Epidermal melanocyte (primary cell): ENCODE measurements at regions not wholly inside any gene's neighbourhood (a gene's known extent, or its start where the extent isn't known, plus 50 kb on each side); places are given as distances from the start of the nearest gene placed in this dataset.

ENCODE experiments used
- DNase-seq: peaks from one replicate; pipeline ENCODE4 v3.0.0; 2011; ENCODE audit warnings: low spot score; ENCODE audit not compliant: insufficient read length

DNA sequence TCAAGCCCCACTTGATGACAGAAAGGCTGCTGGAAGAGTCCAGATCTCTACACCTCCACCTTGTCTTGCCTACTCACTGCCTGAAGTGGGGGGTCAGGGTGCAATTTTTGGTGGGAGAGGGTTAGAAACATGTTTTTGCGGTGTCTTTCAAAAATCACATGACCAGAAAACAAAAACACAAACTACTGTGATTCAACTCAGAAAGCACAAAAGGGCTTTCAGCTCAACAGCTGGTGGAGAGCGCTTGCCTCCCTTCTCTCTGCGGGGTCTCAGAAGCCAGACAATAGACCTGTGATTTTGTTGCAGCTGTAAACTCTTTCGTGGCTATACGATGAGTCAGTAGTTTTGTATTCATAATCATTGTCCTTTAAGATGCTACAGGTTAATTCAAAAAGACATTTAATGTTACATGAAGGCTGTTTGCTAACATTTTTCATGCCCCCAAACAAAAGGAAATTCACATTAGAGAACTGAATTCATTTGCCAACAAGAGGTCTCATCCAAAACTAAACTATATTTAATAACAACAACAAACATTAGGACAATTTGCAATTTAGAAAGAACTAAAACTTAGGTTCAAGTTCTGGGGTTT, 172.6 kb upstream of the RAI14 start:
- DNase-seq = no peak

DNA sequence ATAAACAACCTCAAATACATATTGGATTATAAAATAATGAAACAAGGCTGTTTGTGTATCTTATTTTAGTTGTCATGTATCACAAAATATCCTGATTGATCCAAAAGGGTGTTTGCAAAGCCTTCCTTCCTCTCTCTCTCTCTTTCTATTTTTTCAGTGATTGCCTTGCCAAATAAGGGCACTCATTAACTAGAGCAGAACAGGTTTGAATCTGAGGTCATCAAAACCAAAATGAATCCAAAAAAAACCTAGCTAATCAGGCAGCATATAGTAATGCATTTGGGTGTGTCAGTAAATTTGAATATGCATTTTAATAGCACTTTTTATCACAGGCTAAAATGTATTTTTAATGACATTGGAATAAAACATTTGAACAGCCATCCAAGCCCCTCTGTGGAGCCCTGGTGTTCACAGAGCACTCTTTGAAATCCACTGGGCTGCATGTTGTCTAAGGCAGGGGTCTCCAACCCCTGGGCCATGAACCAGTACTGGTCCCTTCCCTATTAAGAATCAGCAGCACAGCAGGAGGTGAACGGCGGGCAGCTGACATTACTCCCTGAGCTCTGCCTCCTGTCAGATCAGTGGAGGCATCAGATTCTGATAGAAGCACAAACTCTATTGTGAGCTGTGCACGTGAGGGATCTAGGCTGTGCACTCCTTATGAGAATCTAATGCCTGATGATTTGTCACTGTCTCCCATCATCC, 171.8 kb upstream of the RAI14 start:
- DNase-seq = no peak

DNA sequence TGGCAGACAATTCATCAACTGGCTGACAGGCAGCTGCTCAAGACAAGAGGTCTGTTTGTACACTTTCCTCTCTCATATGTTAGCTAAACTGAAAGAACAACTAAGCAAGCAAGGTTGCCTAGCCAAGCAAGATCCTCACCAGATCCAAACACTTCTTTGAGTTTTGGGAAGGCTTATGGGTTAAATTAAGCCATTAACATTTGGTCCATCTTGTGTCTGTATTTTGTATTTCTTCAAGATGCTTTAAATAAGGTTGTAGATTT, 170.4 kb upstream of the RAI14 start:
- no peak for DNase-seq

DNA sequence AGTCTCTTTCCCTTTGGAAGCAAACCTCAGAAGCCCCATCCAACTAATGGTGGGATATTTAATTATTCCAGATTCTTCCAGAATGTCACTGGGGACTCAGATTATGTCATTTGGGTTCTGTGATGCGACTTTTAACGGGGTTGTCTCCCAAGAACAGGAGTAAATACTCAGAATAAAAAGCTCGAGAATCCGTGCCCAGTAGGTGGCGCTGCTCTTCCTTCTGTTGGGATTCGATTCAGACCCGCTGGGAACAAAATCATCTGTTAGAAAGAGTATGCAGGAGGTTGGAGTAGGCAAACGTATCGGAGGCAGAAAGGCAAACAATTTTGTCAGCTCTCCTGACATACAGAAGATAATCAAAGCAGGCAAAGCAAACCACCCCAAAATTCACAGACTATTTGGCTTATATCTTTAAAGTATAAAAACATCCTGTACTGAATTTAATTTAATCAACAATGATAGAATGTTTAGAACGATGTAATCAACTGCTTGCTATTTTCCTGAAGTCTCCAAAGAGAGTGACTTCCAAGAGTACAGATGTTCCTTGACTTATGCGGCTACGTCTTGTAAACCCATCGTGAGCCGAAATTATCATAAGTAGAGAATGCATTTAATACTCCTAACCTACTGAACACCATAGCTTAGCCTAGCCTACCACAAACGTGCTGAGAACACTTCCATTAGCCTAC, 169.8 kb upstream of the RAI14 start:
- DNase-seq = peak; percentile 92

DNA sequence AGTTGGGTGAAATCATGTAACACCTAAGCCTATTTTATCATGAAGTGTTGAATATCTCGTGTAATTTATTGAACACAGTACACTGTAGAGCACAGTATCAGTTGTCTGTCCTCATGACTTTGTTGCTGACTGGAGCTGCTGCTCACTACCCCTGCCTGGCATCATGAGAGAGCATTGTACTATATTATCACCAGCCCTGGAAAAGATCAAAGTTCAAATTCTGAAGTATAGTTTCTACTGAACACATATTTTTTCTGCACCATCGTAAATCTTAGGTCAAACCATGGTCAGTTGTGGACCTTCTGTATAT, 169.3 kb upstream of the RAI14 start:
- DNase-seq = no peak

DNA sequence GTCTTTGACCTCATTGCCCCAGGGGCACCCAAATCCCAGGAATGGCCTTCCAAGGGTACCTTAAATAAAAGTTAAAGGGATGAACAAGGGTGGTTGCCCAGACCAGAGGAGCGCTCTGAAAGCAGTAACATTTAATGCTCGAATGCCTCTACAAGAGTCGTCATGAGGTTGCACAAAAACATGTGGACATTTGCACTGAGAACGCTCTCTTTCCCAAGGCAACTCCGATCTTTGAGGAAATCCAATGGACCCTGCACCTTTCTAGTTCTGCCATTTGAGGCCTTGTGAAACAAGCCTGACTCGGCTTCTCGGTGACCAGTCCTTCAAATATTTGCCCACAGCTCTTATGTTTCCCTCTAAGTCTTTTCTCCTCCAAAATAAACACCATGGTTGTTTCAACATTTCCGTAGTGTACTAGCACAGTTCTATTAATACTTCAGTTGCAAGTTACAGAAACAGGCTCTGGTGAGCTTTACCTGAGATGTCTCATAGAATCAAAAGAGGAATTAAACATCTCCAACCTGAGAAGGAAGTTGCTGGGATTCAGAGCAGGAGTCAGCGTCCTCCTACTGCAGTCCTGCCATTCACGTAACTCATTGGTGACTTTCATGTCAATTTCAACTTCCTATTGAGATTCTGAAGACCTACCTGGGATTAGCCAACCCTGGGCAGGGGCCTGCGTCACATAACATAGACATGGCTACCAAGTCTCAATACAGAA, 168.8 kb upstream of the RAI14 start:
- DNase-seq = peak; percentile 49

DNA sequence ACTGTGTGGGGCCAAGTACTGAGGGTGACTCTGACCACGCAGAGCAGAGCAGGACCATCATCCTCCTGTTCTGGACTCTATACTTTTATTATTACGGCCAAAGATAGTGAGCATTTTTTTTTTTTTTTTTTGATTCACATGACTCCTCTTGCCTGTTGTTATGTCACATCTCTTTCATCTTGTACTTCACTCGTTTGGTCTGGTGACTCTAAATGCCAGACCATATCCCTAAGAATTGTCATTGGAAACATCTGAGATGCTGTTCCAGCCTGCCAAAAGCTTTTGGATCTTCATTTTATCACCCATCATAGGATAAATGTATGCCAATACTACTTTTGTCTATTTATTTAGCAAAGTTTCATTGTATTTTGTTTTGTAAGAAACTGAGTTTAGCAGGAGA, 168.2 kb upstream of the RAI14 start:
- no peak for DNase-seq

DNA sequence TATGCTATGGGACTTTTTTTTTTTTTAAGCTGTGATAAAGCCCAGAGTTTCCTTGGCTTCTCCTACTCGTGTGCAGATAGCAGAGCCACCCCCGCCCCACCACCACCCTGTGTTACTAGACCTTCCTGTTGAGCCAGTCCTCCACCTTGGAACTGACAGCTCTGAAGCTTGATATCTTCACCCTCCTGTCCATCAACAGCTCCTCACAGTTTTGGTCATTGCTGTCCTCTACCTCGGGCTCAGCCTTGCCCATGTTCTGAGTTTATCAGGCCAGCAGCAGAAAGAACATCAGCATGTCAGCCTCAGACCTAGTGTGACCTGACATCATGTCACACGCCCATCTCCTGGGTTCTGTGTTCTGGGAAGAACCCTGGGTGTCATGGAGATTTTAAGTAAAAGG, 167.1 kb upstream of the RAI14 start:
- DNase-seq = no peak

DNA sequence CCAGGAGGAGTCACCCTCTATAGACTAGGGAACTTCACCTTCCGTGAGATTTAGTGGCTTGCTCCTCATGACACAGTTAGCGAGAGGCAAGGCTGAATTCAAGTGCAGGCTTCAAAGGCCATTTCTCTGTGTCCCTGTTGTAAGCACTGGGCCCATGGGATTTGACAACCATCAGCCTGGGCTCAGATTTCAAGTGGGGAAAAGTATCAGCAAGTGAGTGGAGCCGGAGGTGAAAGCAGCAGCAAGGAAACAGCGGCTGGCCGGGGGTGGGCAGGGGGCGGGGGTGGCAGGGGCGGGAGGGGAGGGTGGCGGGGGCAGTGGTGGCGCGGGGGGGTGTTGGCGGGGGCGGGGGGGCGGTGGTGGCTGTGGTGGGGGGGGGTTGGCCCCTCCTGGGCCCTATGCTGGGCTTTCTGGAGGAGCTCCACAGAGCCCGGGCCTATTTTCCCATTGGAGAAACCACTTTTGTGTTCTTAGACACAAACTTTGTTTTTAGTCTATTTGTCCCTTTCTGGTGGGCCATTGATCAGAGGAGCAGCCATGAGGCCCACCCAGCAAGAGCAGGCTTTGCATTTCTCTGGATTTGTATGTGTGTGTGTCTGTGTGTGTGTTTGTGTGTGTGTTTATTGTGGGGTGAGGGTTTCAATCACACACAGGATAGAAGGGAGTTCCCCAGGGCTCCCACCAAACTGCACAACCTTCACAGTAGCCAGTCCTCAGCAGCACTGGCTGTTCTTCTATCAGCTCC, 165.4 kb upstream of the RAI14 start:
- no peak for DNase-seq

DNA sequence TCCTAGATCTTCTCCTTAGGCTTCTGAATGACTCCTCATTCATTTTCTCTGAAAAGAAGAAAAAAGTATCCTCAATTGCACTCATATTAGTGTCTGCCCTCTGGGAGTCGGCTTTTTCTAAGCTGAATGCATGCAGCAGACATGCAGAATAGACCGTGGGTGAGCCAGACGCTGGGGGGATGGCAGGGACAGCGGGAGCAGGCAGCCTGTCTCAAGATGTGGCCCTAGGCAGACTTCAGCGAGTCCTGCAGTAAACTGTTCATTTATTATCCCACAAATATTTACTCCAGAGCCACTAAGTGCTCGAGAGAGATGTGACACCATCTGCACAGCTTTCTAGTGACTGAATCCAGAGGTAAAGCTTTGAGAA, 164.9 kb upstream of the RAI14 start:
- DNase-seq = peak; percentile 43

DNA sequence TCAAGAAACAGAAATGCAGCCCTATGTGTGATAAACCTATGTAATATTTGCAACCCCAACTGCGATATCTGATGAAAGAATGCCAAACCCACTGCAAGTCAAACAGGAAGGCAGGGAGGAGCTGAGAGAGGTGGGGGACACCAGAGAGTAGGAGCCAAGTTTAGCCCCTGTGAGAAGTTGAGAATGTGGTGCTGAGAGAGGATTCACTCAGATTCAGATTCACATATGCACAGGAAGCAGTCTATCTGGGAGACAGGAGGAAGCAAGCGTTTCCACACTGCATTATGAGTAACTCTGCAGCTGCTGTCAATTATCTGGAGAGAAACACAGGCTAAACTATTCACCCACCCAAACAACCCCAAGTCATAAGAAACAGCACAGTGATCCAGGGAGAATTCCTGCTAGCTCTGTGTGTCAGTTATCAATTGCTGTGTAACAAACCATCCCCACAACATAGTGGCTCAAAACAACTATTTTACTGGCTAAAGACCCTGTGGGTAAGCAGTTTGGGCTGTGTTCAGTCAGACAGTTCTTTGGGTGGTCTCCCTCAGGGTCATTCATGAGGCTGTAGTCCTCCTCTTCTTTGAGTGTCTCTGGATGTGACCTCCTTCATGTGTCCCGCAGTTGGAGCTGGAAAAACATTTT, 161.9 kb upstream of the RAI14 start:
- DNase-seq = no peak

DNA sequence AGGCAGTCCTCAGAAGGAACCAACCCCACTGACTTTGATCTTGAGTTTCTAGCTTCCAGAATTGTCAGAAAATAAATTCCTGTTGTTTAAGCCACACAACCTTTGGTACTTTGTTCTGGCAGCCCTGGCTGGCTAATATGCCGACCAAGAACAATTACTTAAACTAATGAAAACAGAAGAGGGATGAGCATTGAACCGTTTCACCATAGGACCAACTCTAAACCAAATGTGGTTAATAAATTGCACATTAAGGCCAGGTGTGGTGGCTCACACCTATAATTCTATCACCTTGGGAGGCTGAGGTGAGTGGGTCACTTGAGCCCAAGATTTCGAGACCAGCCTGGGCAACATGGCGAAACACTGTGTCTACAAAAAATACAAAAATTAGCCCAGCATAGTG, 160.9 kb upstream of the RAI14 start:
- no peak for DNase-seq

DNA sequence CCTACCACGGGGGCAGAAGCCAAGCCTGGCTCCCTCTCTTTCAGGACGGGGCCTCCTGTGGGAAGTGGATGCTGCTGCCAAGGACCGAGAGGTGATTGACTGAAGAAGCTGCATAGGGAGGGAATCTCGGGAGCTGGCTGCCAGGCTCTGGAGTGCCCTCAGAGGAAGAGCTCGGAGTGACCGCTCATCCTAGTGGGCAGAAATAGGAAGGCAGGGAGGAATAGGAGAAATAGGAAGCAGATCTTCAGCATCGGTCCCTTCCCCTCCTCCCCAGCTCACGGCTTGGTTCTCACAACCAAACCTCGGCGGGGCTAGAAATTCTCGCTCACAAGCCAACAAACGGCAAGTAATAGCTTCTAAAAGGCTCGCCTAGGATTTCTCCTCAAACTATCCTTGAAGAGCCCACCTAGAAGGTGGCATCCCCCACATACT, 159.9 kb upstream of the RAI14 start:
- DNase-seq = no peak

DNA sequence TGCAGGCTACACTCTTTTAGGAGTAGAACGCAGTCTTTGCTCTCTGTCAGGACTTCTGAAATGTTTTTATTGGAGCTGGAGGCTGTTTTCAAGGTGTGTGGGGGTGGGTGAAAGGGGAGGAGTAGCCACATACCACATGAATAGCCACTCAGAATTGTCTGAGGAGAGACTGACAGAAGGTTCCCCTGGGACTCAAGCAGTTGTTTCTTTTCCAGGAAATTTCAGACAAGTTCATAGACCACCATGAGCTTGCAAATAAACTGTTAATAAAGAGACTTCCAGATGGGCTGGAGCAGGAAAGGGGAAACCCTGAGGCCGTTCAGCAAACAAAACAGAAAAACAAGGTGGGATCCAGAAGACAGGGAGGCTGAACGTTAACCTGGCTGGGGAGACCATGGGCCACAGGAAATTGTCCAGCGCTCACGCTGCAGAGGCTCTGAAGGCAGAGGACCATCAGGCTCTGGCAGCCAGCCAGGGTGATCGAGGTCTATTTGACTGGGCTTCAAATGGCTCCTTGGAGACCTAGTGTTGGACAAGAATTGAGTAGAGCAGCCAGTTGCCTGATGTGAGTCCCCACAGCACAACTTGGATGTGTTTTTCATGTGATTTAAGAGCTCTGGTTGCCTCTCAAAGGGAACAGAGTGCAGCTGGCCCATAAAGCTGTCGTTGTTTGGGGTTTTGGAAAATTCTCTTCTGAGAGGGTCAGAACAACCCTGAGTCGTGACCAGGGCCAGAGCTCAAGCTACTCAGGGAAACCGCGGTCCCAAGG, 159.2 kb upstream of the RAI14 start:
- no peak for DNase-seq

DNA sequence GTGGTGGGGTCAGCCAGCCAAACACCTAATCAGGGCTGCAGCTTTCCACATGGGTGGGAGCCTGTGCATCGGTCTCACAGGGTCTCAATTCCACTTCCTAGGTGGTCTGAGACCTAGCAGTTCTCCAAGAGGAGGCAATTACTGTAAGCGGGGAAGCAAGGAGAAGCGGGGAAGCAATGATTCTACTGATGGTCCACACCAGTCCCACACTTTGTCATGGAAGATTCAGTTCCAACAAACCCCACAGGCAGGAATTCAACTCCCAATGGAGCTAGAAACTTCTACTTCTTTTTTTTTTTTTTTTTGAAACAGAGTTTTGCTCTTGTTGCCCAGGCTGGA, 158.7 kb upstream of the RAI14 start:
- DNase-seq = no peak

DNA sequence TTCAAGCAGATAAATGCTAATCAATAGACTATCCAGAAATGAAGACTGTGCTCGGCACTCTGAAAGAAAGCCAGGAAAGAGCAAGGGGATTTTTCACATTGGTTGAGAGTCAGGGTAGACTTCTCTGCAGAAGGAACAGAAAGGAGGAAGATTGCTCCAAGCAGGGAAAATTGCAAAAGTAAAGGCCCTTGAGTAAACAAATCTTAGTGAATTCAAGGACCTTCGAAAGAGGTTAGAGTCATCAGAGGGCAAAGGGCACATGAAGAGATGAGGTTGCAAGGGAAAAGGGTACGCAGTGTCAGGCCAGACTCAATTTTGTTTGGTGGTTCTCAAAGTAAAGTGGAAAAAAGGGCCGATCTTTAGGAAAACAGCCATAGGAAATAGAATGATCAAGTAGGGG, 157.6 kb upstream of the RAI14 start:
- no peak for DNase-seq

DNA sequence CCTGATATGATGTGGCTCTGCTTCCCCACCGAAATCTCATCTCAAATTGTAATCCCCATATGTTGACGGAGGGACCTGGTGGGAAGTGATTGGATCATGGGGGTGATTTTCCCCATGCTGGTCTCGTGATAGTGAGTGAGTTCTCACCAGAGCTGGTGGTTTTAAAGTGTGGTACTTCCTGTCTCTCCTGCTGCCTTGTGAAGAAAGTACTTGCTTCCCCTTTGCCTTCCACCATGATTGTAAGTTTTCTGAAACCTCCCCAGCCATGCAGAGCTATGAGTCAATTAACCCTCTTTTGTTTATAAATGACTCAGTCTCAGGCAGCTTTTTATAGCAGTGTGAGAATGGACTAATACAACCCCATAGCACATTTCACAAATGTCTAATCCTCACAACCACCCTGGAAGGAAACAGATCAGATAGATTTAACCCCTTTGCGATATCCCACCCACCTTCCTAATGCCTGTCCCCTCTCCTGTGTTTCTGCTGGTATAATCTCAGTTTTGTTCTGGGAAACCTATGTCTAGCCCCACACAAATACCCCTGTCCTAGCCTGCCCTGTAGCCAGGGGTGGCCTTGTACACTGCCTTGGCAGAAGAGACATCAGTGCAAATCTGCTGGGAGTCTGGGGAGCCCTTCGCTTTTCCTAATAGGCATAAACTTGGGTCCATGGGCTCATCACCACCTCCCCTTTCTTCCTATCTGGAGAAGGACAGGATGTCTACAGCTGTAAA, 157.0 kb upstream of the RAI14 start:
- DNase-seq = no peak

DNA sequence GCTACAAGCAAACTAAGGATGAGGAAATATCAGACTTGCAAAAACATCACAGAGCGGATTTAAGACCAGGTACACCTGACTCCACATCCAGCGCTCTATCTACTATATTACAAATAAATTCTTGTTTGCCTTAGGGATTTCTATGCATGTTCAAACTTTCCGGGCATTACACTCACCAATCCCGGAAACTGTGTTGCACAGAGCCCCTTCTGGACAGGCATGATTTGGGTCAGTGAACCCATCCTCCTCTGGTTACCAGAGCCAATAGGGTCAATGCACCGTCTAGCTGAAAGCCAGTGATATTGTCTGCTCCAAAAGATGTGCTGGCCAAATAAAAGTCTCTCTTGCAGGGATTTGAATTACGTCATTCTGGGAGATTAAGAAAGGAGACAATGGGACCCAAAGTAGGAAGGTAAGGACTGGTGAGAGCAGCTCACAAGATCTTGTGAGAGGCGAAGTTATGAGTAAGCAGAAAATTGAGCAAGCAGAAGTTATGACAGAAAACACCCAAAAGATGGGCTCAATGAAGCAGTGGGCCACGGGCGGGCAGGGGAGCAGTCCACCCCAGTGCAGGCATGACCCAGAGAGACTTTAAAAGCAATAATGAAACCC, 155.8 kb upstream of the RAI14 start:
- no peak for DNase-seq

DNA sequence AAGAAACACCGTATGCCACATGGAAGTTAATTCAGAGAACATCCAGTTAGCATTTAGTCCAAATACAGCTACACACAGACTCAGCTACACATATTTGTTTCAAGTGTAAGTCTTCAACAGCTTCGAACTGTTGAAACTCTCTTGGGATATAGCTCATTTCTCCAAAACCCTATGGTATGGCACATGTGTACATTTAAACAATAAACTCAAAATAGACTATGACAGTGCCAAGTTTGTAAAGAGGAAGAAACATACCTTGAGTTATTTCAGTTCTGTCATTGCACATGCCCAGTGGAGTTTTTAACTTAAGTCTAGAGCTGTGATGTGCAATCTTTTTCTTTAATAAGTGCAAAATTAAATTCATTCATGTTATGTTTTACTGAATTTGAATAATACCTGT, 155.1 kb upstream of the RAI14 start:
- DNase-seq = no peak

DNA sequence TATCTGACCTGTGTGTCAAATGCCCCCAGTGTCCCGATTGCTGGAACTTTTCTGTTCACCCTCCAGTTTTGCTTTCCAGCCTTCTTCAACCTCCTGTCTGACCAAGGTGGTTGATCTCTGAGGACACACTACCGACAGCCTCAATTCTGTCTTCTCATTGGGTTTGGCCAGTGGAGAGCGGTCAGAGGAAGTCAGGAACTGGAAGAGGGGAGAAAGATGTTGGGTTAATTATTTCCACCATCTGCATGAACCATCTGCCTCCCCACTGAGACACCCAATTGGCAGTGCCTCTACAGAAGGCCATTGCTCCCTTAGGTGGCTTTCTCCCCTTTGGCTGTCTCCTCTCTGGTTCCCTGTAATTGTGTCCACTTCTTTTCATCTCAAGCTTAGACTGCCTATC, 154.3 kb upstream of the RAI14 start:
- DNase-seq = no peak
